ENCODE measurements at regions not wholly inside any gene's neighbourhood (a gene's known extent, or its start where the extent isn't known, plus 50 kb on each side); places are given as distances from the start of the nearest gene placed in this dataset.

- no peak for DNase-seq (ENCODE audit: low read depth in 4 of 4, low spot score in 2 of 4)
These were observed 370.6 kb downstream of the RPS24 start for GRCh38 chr10:78404296-78404695.

- DNase-seq (ENCODE audit: low read depth in 4 of 4, low spot score in 2 of 4): no peak
These were observed 371.6 kb downstream of the RPS24 start for GRCh38 chr10:78405231-78405630.

GRCh38 chr10:78405736-78406135 lies 372.1 kb downstream of the RPS24 start:
- DNase-seq (ENCODE audit: low read depth in 4 of 4, low spot score in 2 of 4): no peak

- DNase-seq (ENCODE audit: low read depth in 4 of 4, low spot score in 2 of 4): no peak
These were observed 373.0 kb downstream of the RPS24 start for GRCh38 chr10:78406648-78407008.

GRCh38 chr10:78407009-78407711 lies 373.5 kb downstream of the RPS24 start:
- peak; percentile 93 to 97 (median 96) for DNase-seq (ENCODE audit: low read depth in 4 of 4, low spot score in 2 of 4)

GRCh38 chr10:78407966-78408365 lies 374.3 kb downstream of the RPS24 start:
- no peak for DNase-seq (ENCODE audit: low read depth in 4 of 4, low spot score in 2 of 4)

- no peak for DNase-seq (ENCODE audit: low read depth in 4 of 4, low spot score in 2 of 4)
These were observed 375.2 kb downstream of the RPS24 start for GRCh38 chr10:78408671-78409472.

GRCh38 chr10:78410046-78410965 lies 376.6 kb downstream of the RPS24 start:
- DNase-seq (ENCODE audit: low read depth in 4 of 4, low spot score in 2 of 4): no peak

- no peak for DNase-seq (ENCODE audit: low read depth in 4 of 4, low spot score in 2 of 4)
These were observed 378.1 kb downstream of the RPS24 start for GRCh38 chr10:78411716-78412115.

- DNase-seq (ENCODE audit: low read depth in 4 of 4, low spot score in 2 of 4): no peak
These were observed 378.9 kb downstream of the RPS24 start for GRCh38 chr10:78412605-78413004.

- no peak for DNase-seq (ENCODE audit: low read depth in 4 of 4, low spot score in 2 of 4)
These were observed 379.7 kb downstream of the RPS24 start for GRCh38 chr10:78413076-78414055.

- DNase-seq (ENCODE audit: low read depth in 4 of 4, low spot score in 2 of 4): no peak
These were observed 380.7 kb downstream of the RPS24 start for GRCh38 chr10:78414380-78414779.

- no peak for DNase-seq (ENCODE audit: low read depth in 4 of 4, low spot score in 2 of 4)
These were observed 381.4 kb downstream of the RPS24 start for GRCh38 chr10:78415111-78415510.

GRCh38 chr10:78416031-78417011 lies 382.7 kb downstream of the RPS24 start:
- DNase-seq (ENCODE audit: low read depth in 4 of 4, low spot score in 2 of 4): no peak

- no peak for DNase-seq (ENCODE audit: low read depth in 4 of 4, low spot score in 2 of 4)
These were observed 384.0 kb downstream of the RPS24 start for GRCh38 chr10:78417425-78418370.

- no peak for DNase-seq (ENCODE audit: low read depth in 4 of 4, low spot score in 2 of 4)
These were observed 386.0 kb downstream of the RPS24 start for GRCh38 chr10:78419481-78420265.
